ENCODE measurements at regions not wholly inside any gene's neighbourhood (a gene's known extent, or its start where the extent isn't known, plus 50 kb on each side); places are given as distances from the start of the nearest gene placed in this dataset.

- H2AFZ ChIP-seq (replicated peaks), result no peak overlapping the region
- no peaks in the 10 kb centered on the region for H3K36me3 Mint-ChIP-seq
Observed at GRCh38 chr9:106753155-106753671, 109.8 kb upstream of the ZNF462 start.

GRCh38 chr9:106755736-106756135, 107.2 kb upstream of the ZNF462 start:
- no peak overlapping the region for H3K4me3 ChIP-seq
- no peaks in the 10 kb centered on the region for H4K20me1 ChIP-seq (ENCODE audit: low read depth)
- H2AFZ ChIP-seq (replicated peaks), result no peak overlapping the region
- Mint-ChIP-seq H3K36me3 (no peaks in the 10 kb centered on the region), H3K9me3 (no peaks in the 10 kb centered on the region), H3K27me3 (ENCODE audit: insufficient read depth, low read depth) (no peaks in the 10 kb centered on the region), H3K27ac (no peak overlapping the region), H3K4me1 (peaks cover 4% of the 10 kb centered on the region), H3K4me3 (no peak overlapping the region)
- H3K27ac ChIP-seq, result no peak overlapping the region
- no peaks in the 10 kb centered on the region for H3F3A ChIP-seq (ENCODE audit: low read depth)
- DNase-seq (ENCODE audit: low spot score), result no peak
- no peaks in the 10 kb centered on the region for H3K4me1 ChIP-seq
- no peak overlapping the region for H3K9ac ChIP-seq
- TF ChIP-seq EZH2phosphoT487 (IDR thresholded peaks at IDR 0.05) (no peak), EZH2 (IDR thresholded peaks at IDR 0.05) (no peak)
- TF ChIP-seq, protein P1, sequence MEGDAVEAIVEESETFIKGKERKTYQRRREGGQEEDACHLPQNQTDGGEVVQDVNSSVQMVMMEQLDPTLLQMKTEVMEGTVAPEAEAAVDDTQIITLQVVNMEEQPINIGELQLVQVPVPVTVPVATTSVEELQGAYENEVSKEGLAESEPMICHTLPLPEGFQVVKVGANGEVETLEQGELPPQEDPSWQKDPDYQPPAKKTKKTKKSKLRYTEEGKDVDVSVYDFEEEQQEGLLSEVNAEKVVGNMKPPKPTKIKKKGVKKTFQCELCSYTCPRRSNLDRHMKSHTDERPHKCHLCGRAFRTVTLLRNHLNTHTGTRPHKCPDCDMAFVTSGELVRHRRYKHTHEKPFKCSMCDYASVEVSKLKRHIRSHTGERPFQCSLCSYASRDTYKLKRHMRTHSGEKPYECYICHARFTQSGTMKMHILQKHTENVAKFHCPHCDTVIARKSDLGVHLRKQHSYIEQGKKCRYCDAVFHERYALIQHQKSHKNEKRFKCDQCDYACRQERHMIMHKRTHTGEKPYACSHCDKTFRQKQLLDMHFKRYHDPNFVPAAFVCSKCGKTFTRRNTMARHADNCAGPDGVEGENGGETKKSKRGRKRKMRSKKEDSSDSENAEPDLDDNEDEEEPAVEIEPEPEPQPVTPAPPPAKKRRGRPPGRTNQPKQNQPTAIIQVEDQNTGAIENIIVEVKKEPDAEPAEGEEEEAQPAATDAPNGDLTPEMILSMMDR (IDR thresholded peaks at IDR 0.05), result no peak
- H3K79me2 ChIP-seq (ENCODE audit: low read depth), result no peaks in the 10 kb centered on the region
- H3K4me2 ChIP-seq, result no peak overlapping the region
- H3K9me3 ChIP-seq (ENCODE audit: low read depth), result no peaks in the 10 kb centered on the region
- H3K27me3 ChIP-seq, result no peaks in the 10 kb centered on the region
- H3K36me3 ChIP-seq, result no peaks in the 10 kb centered on the region

More at GRCh38 chr9:106753155-106753671, 109.8 kb upstream of the ZNF462 start:
- Histone ChIP-seq H3K4me1 (peaks cover 4% of the 10 kb centered on the region), H3K27me3 (no peaks in the 10 kb centered on the region), H3K9me3 (ENCODE audit: low read depth) (no peaks in the 10 kb centered on the region), H4K20me1 (ENCODE audit: low read depth) (no peaks in the 10 kb centered on the region), H3K36me3 (no peaks in the 10 kb centered on the region), H3F3A (ENCODE audit: low read depth) (no peaks in the 10 kb centered on the region), H3K4me2 (no peak overlapping the region), H3K4me3 (no peak overlapping the region), H3K79me2 (ENCODE audit: low read depth) (no peaks in the 10 kb centered on the region), H3K27ac (no peak overlapping the region), H3K9ac (no peak overlapping the region)
- Mint-ChIP-seq H3K27me3 (ENCODE audit: insufficient read depth, low read depth) (no peaks in the 10 kb centered on the region), H3K4me1 (peaks cover 4% of the 10 kb centered on the region), H3K9me3 (no peaks in the 10 kb centered on the region), H3K27ac (no peak overlapping the region), H3K4me3 (no peak overlapping the region)
- no peak for TF ChIP-seq EZH2phosphoT487 (IDR thresholded peaks at IDR 0.05)
- TF ChIP-seq, protein P1 (IDR thresholded peaks at IDR 0.05), result no peak
- TF ChIP-seq EZH2 (IDR thresholded peaks at IDR 0.05), result no peak
- no peak for DNase-seq (ENCODE audit: low spot score)

DNA sequence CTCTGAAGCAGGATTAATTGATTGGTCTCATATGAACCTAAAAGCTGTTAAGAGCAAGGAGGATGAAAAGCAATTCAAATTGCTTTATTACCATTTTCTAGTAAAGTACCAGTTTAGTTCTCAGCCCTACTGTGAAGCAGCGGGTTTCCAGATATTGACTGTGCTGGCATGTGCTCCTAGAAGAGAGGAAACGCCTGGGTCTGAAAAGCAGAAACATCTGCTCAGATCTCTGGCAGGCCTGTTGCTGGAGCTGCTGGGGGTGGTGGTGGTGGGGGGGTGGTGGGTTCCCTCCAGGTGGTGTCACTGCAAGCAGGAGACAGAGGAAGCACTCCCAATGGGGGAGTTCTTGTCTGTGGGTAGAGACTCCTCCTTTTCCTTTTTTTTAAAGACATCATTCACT, 105.5 kb upstream of the ZNF462 start:
- Histone ChIP-seq H3K27ac (no peak overlapping the region), H3K4me2 (no peak overlapping the region), H2AFZ (replicated peaks) (no peak overlapping the region), H3K27me3 (no peaks in the 10 kb centered on the region), H3K9me3 (ENCODE audit: low read depth) (no peaks in the 10 kb centered on the region), H3K4me1 (no peaks in the 10 kb centered on the region), H3K4me3 (no peak overlapping the region), H4K20me1 (ENCODE audit: low read depth) (no peaks in the 10 kb centered on the region), H3K36me3 (no peaks in the 10 kb centered on the region), H3K79me2 (ENCODE audit: low read depth) (no peaks in the 10 kb centered on the region), H3F3A (ENCODE audit: low read depth) (no peaks in the 10 kb centered on the region), H3K9ac (no peak overlapping the region)
- no peak for DNase-seq (ENCODE audit: low spot score)
- Mint-ChIP-seq H3K4me1 (peaks cover 2% of the 10 kb centered on the region), H3K27me3 (ENCODE audit: insufficient read depth, low read depth) (no peaks in the 10 kb centered on the region), H3K36me3 (no peaks in the 10 kb centered on the region), H3K4me3 (no peak overlapping the region), H3K27ac (no peak overlapping the region), H3K9me3 (no peaks in the 10 kb centered on the region)
- TF ChIP-seq EZH2phosphoT487 (IDR thresholded peaks at IDR 0.05) (no peak), EZH2 (IDR thresholded peaks at IDR 0.05) (no peak)
- TF ChIP-seq, protein P1 (IDR thresholded peaks at IDR 0.05), result no peak

Measured in neural progenitor cell (in vitro differentiated cells).